ENCODE measurements at regions not wholly inside any gene's neighbourhood (a gene's known extent, or its start where the extent isn't known, plus 50 kb on each side); places are given as distances from the start of the nearest gene placed in this dataset.
"Not testable (repeated sequence)": the region's sequence is repeated elsewhere in the genome, so short reads cannot be mapped to it uniquely, and the experiment has no call there.

DNA sequence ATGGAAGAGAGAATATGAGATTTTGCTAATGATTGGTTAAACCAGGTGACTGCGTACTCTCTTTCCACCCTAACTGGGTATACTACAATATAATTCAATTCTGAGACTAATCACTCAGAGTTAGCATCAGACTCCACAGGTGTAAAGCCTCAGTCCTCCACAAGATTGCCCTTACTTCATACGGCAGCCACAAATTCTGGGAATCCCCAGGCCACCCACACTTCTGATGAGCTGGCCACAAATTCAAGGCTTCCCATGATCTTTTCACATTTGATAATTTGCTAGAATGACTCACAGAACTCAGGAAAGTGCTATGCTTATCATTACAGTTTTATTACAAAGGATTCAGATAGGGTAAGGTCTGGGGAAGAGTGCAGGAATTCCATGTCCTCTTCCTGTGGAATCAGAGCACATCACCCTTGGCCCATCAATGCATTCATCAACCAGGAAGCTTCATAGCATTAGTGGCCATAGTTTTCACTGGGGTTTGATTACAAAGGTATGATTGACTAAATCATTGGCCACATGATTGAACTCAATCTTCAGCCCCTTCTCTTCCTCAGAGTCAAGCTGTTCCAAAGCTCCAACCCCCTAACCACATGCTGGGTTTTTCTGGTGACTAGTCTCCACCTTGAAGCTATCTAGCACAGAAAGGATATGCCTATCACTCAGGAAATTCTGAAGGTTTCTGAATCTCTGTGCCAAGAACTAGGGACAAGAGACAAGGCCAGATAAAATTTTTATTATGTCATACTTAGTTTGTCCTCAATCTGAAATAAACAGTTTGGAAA lies 131.7 kb downstream of the HHIPL2 start:
- H3K4me3 ChIP-seq (ENCODE audit: low read depth, low read length): no peak overlapping the region

GRCh38 chr1:222415441-222415840 lies 132.5 kb downstream of the HHIPL2 start:
- no peak overlapping the region for H3K4me3 ChIP-seq (ENCODE audit: low read depth, low read length)

DNA sequence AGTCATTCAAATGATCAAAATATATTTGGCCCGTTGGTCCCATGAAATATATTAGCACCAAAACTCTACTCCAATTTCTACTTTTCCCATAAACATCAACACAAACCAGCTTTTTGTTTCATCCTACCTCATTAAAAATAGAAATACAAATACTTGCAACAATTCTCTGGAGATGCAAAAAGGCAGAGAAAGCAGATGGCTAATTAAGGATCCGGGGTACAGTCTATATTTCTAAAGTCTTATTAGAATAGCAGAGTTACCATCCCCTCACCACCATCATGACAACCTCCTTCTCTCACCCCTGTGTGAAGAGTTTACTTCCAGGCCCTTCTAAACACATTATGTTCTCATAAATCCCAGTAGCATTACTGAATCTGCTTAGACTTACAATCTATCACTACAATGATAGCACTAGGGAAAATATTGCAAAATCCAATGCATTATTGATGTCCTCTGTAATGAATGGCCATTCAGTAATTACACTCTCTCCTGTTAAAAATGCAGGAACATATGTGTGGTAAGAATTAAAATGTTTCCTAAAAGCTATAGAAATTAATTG lies 133.8 kb downstream of the HHIPL2 start:
- no peak overlapping the region for H3K4me3 ChIP-seq (ENCODE audit: low read depth, low read length)

DNA sequence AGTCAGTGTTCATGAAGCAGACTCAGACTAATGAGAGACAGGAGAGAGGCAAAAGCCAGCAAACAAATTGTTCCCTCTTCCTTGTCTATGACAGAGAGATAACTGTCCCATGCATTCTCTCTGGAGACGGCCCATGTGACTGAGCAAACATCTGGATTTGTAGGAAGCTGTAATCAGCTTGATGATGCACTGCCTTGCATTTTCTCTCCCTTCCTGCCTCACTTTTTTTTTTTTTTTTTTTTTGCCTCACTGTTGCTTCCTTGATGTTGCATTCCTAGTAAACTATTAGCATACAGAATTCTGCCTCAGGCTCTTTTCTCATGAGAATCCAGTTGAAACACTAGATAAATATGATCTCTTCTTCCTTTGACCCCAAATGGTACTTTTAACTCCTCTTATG lies 134.5 kb downstream of the HHIPL2 start:
- no peak overlapping the region for H3K4me3 ChIP-seq (ENCODE audit: low read depth, low read length)

DNA sequence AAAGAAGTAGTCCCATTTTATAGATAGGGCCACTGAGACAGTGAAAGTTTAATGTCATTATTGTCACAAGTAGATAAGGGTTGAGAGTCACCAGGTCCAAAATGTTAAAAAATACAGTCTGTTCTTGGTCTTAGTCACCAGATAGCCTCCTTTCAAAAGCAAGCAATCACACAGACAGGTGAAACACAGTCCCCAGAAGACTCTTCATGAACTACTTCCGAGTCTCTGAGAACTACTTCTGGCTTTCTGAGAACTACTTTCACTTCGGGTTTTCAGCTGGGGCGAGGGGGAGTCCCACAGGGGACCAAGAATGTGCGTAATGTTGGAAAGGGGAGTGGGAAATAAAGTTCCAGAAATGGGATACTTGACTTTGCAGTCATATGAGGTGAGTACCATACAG lies 143.2 kb downstream of the HHIPL2 start:
- H3K4me3 ChIP-seq (ENCODE audit: low read depth, low read length): no peak overlapping the region

GRCh38 chr1:222399197-222399596 lies 148.7 kb downstream of the HHIPL2 start:
- H3K4me3 ChIP-seq (ENCODE audit: low read depth, low read length): no peak overlapping the region

- H3K4me3 ChIP-seq (ENCODE audit: low read depth, low read length): no peak overlapping the region
Measured at GRCh38 chr1:222394224-222394623, 153.7 kb downstream of the HHIPL2 start.

GRCh38 chr1:222392556-222392955 lies 155.3 kb downstream of the HHIPL2 start:
- H3K4me3 ChIP-seq (ENCODE audit: low read depth, low read length): no peak overlapping the region

GRCh38 chr1:222390181-222390580 lies 157.7 kb downstream of the HHIPL2 start:
- no peak overlapping the region for H3K4me3 ChIP-seq (ENCODE audit: low read depth, low read length)

GRCh38 chr1:222387007-222387814 lies 160.7 kb downstream of the HHIPL2 start:
- H3K4me3 ChIP-seq (ENCODE audit: low read depth, low read length): no peak overlapping the region

- no peak overlapping the region for H3K4me3 ChIP-seq (ENCODE audit: low read depth, low read length)
Measured at GRCh38 chr1:222385955-222386354, 161.9 kb downstream of the HHIPL2 start.

DNA sequence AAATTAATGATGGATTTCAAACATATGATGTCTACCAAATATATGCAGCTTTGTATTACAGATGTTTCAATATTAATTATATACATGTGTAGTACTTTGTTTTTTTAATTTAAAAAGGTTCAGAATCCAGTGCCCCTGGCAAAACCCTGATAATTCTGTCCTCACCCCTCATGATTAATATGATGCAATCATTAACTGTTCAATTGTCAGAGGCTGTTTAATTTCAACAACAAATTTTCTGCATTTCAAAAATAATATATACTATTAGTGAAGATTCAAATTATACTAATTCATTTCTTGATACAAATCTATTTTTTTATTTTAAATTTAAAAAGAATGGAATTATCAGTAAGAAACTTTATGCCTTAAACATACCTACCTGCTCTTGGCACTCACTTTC lies 162.6 kb downstream of the HHIPL2 start:
- H3K4me3 ChIP-seq (ENCODE audit: low read depth, low read length): no peak overlapping the region

- no peak overlapping the region for H3K4me3 ChIP-seq (ENCODE audit: low read depth, low read length)
Measured at GRCh38 chr1:222384531-222384930, 163.4 kb downstream of the HHIPL2 start.

- no peak overlapping the region for H3K4me3 ChIP-seq (ENCODE audit: low read depth, low read length)
Measured at GRCh38 chr1:222382171-222382570, 165.7 kb downstream of the HHIPL2 start.

DNA sequence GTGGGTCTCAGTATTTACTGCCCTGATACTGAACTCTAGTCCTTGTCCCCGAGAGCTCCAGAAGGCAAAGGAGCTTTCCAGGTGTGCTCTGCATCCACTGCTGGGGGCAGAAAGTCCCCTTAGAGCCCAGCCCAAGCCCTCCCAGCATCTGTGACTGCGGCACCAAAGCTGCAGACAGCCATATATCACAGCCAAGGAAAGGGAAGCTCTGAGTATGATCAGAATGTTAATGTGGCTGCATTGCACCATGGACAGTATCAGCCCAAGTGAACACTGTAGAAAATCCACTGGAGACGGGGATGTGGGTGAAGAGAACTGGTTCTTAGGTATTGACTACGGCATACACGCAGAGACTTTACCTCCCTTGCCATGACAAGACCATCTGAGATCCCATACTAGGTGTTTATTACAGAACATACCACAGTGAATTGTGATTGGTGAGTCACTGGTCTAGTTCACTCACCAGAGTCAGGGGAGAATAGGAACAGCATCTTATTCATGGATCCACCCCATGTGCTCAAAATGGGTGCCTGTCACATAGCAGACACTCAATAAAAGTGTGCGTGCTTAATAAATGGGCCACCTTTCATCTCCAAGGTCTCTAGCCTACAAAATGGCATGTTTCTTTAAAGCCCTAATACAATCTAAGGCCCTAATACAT lies 170.3 kb downstream of the HHIPL2 start:
- no peak overlapping the region for H3K4me3 ChIP-seq (ENCODE audit: low read depth, low read length)

DNA sequence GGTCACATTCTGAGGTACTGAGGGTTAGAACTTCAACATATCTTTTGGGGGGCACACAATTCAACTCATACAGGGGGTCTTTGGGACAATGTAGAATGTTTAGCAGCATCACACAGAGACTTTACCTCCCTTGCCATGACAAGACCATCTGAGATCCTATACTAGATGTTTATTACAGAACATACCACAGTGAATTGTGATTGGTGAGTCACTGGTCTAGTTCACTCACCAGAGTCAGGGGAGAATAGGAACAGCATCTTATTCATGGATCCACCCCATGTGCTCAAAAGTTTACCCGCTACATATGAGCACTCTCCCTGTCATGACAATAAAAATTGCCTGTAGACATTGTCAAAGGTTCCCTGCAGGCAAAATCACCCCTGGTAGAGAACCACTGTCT lies 171.1 kb downstream of the HHIPL2 start:
- not testable (repeated sequence) for H3K4me3 ChIP-seq (ENCODE audit: low read depth, low read length)

DNA sequence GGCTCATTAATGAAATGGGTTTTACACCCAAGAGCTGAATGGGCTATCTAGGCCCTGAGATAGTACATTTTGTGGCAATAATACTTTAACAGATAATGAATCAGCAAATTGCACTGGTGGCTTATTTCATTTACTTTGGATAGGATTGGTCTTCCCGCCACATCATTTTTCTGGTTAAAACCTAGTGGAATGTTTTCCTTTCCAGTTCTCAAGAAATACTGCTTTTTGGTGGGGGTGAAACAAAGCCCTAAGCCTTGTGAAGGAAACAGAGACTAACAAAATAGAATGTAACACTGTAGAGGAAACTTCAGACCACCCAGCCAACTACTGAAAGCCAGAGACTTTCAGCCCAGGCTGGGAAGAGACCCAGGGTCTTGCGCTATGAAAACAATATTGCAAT lies 172.2 kb downstream of the HHIPL2 start:
- H3K4me3 ChIP-seq (ENCODE audit: low read depth, low read length): no peak overlapping the region

GRCh38 chr1:222373831-222374602 lies 173.9 kb downstream of the HHIPL2 start:
- H3K4me3 ChIP-seq (ENCODE audit: low read depth, low read length): no peak overlapping the region

- no peak overlapping the region for H3K4me3 ChIP-seq (ENCODE audit: low read depth, low read length)
Measured at GRCh38 chr1:222373216-222373615, 174.7 kb downstream of the HHIPL2 start.

- no peak overlapping the region for H3K4me3 ChIP-seq (ENCODE audit: low read depth, low read length)
Measured at GRCh38 chr1:222372221-222372620, 175.7 kb downstream of the HHIPL2 start.

Measured in iPS-11a (cell line).